NCI-H1436 treated with DMSO at 0.1 percent for 48 hours (cell line): ENCODE measurements at regions not wholly inside any gene's neighbourhood (a gene's known extent, or its start where the extent isn't known, plus 50 kb on each side); places are given as distances from the start of the nearest gene placed in this dataset.

ENCODE experiments used
- DNase-seq: peaks from one replicate; lab custom pipeline; 2025; lab: John Stamatoyannopoulos, UW

DNA sequence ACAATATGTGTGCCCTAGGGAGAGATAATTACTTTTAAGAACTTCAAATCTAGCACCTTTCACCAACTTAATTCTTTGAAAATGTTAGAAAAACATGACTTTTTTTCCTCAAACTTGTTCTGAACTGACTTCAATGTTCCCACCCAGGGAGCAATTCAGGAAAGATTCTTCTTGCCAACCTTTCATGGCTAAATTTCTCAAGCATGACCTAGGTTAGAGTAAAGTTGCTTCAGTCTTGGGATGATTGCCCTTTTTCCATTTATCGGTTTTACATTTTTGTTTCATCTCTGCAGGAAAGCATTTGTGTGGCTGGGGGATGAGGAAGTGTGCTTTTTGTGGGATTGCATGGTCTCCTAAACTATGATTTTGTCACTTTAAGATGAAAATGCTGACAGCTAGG lies 647.7 kb downstream of the LTN1 start:
- DNase-seq = no peak

DNA sequence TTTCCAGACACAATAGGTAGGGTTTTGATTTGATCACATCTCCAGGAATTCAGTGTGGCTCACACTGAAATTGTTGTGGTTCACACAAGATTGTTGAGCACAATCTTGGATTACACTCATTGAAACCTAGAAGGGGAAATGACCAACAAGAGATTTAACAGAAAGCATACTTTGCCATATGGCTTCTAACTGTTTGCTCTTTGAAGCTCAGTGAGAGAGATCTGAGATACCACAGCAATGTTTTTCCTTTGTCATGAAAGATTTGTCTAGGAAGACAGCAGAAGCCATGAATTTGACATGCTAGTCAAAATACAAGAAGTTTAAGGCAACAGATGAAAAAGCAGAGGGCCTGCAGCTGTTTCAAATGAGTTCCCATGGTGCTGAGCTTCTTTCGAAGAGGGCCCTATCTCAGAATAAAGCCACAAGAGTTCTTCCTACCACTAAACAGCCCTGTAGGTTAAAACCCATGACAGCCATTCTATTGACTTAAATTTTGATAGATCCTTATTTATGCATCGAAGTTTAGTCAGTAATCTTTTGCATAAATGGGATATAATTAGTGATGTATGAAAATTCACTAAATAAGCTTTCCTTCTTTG lies 650.4 kb downstream of the LTN1 start:
- DNase-seq = no peak

DNA sequence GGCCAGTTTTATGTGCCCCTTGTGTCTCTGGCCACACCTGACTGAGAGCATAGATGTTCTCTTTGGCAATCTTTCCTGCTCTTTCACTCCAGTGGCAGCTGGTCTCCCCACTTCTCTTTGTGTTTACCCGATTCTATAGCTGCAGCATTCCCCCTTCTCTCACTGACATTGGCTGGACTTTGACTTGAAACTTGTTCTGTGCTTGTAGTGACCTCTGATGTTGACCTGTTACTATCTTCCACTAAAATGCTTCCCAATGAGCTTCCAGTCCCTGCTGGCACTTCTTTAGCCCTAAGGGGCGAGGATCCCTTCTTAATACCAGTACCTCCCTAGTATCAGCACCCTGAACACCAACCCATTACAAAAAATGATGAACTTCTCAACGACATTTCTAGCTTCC lies 653.3 kb downstream of the LTN1 start:
- no peak for DNase-seq

DNA sequence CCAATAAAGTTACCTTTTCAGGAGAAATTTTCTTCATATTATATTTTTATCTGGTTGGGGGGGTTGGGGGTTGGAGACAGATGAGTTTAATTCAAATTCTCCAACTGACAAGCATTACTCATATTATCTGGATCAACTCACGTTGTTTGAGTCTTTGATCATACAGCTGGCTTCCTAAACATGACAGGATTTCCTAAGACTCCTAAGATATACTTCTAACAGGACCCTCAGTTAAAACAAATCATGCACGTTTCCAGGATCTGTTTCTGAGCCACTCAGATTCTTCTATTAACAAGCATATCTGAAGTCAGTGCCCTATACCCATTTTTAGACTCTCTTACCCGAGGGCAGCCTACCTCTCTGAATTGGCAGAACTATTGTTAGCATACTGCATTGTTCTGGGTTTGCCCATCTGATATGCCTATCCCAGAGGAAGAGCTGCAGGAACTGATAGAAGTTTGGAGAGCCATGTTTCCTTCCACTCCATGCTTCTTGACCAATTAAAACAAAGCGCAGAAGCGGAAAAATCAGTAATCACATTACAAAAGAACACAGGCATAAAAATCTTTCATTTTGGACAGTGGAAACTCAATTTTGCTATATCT lies 653.9 kb downstream of the LTN1 start:
- DNase-seq = no peak

DNA sequence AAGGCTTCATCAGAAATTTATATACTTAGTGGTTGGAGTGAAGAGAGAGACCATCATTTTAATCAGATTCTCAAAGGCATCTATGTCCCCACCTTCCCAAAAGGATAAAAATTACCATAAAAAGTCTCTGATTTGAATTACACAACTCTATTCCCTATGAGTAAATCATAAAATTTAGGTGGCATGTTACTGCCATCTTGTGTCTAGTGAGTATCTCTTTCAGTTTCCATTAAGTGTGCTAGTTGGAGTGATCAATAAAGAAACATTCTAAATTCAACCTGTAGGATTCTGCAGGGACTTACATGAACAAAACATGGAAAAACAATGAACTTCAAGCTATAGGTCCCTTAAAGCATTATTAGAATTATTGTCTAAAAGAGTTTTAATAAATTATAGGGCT lies 655.4 kb downstream of the LTN1 start:
- no peak for DNase-seq

DNA sequence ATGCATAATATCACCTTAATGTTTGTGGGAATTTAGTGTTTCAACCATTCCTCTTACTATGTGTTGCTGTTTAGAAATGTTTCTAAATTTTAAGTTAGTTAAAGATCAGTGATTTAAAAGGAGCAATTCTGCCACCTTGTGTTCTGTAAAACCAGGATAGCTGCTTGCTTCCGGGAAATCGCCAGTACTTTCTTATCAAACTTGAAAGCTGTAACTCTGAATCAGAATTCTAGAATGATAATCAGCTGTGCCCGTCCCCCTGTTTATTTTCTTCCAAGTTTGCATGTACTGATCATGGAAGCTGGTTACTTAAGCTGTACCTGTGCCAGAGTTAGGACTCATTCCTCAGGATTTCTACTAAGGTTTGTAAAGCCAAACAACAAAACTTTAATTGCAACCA lies 656.4 kb downstream of the LTN1 start:
- DNase-seq = no peak

DNA sequence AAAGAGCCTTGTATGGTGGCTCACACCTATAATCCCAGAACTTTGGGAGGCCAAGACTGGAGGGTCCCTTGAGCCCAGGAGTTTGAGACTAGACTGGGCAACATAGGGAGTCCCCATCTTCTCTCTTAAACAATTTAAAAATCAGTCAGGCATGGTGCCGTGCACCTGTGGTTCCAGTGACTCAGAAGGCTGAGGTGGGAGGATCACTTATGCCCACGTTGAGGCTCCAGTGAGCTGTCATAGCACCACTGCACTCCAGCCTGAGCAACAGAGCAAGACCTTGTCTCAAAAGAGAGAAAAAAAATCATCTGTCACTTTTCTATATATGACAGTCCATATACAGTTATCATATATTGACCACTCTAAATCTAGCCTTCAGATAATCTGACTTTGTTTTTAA lies 658.3 kb downstream of the LTN1 start:
- DNase-seq = no peak

DNA sequence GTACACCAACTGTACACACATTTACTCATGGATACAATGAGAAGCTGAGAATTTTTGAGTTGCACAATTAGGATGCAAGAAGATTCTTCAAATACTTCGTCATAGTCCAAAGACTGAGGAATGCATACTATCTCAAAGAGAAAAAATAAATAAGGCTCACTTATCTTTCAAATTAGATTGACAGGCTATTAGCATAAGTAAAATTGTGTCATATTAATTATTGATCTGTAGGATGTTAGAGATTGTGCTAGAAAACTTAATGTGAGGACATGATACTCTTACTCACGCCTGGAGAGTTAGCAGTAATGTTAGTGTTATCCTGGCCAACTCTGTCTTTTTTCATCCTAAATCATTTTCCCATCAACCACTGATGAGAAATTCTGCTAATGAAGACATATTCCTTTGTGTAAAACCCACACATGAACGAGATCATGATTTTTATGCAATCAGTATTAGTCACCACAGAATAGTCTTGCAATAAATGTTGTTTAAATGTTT lies 659.0 kb downstream of the LTN1 start:
- no peak for DNase-seq

DNA sequence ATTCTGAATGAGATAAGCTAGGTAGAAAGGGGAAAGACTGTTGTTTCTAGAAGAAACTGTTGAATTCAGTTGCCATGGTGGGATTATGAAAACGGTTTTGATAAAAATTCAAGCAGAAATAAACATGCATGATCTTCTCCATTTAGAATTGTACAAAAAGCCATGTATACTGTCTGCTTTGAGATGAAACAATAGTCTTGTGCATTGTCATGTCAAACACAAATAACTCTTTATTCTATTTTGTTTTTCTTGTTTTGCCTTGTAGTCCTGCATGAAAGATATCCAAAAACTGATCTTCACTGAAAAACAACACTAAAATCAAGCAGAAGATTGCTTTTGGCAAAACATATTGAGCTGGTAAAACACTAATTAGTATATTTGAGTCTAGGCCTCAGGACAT lies 659.9 kb downstream of the LTN1 start:
- no peak for DNase-seq

DNA sequence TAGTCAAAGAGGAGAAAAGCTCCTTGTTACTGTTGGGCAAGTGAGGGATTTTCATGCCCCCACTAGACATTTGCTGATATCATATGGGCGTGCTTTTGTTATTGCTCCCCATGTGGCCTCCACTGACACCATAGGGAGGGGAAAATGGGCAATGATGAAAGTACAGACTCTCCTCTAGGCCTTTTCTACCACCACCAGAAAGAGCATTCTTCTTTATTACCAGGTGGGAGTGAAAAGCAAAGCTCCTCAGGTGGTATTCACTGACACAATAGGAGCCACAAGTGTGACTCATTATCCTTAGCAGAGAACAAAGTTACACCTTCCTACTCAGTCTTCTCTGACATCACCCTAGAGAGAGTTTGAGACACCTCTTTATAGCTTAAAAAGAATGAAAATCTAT lies 667.1 kb downstream of the LTN1 start:
- DNase-seq = no peak

DNA sequence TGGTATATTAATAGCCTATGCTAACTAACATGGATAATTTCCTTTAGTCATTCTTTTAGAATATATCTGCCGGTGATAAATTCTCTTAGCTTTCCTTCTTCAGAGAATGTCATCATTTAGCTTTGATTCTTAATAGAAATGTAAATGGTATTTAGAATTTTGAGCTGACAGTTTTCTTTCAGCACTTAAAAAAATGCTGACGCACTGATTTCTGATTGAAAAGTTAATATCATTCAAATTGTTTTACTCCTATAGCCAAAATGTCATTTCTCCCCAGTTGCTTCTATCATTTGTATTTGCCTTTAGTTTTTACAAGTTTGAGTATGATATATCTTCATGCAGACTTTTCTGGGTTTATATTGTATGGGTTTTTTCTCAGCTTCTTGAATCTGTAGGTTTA lies 668.0 kb downstream of the LTN1 start:
- DNase-seq = no peak

DNA sequence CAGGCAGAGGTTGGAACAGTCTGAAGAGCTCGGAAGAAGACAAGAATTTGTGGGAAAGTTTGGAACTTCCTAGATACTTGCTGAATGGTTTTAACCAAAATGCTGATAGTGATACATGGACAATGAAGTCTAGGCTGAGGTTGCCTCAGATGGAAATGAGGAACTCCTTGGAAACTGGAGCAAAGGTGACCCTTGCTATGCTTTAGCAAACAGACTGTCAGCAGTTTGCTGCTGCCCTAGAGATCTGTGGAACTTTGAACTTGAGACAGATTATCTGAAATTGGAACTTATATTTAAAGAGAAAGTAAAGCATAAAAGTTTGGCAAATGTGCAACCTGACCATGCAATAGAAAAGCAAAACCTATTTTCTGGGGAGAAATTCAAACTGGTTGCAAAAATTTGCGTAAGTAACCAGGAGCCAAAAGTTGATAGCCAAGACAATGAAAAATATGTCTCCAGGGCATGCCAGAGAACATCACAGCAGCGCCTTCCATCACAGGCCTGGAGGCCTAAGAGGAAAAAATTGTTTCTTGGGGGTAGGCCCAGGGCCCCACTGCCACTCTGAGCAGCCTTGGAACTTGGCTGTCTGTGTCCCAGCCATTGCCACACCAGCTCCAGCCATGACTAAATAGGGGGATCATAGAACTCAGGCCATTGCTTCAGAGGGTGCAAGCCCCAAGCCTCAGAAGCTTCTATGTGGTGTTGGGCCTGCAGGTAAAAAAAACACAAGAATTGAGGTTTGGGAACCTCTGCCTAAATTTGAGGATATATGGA lies 675.3 kb downstream of the LTN1 start:
- DNase-seq = no peak

DNA sequence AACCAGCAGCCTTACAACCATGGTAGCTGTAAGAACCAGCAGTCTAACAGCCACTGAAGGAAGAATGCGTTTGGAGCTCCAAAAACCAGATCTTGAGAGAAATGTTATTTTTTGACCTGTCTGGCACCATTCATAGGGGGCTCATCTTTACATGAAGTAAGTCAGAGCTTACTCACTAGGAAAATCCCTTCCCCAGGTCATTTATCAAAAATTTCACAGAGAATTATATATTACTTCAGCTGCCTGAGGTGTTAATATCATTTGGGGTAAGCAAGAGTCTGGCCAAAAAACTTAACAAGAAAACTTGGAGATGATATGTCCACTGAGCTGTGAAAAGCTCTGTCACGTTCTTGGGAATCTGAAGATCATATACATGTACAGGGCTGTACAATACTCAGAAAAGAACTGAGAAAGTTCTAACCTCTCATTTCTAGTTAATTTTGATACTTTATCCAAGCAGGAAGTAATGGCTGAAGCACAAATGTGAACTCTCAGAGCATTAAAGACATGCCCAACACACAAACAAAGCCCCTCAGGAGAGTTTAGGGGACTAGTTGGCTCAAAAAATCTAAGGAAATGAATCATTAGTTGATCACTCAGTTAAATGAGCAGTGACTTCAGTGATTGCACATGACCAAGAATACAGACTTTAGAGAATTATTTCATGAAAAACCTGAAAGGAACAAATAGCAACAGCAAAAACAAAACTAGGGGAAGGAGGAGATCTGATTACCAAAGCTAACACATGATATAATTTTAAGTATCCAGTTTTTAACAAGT lies 681.1 kb downstream of the LTN1 start:
- DNase-seq = no peak

DNA sequence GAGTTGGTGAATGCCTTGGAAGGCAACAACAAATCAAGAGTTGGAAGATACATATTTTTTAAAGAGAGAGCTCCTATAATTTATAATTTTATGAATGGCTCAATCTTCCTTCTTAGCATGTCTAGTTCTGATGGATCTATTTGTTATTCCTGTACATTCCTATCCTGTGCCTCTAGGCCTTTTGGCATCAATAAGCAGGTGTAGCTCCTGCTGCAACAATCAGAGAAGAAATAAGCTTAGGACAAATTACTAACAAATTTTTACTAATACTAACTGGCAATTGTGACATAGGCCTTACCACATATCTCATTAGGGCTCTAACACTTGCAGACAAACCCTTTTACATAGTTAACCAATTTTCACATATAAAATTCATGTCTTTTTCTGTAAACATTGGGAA lies 682.0 kb downstream of the LTN1 start:
- no peak for DNase-seq

DNA sequence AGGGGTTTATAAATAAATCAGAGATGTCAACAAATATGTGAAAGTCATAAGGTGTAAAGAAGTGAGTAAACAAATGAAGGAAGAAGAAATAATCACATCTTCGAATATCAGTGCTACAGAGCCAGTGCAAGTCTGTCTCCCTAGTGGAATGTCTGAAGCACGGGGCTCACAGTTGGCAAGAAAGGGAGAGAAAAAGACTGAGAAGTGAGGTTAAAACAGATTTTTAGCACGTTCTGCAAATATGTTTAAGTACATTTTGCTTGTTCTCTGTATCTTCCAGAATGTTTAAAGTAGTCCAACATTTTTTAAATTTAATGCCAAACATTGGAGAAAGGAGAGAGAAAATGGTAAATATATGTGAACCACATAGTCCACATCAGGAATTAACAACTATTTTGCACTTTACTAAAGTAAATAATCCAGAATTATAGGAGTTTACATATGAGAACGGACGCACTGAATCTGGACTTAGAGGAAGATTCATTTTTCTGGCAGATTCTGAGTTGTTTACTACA lies 682.4 kb downstream of the LTN1 start:
- no peak for DNase-seq

DNA sequence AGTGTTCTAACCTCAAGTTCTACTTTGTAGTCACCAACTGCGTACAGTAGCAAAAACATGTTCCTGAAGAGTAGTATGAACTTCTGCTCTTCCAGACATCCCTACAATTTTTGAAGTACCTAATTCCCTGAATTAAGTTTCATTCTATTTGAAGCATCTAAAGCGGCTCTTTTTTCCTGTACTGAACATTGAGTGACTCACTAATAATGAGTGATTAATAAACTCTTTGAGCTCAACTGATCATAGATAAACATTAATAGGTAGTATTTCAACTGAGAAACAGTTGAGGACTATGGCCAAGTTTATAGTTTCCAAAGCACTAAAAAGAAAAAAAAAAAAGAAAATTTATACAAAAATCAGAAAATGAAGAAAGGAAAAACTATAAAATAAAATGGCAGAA lies 683.1 kb downstream of the LTN1 start:
- no peak for DNase-seq

DNA sequence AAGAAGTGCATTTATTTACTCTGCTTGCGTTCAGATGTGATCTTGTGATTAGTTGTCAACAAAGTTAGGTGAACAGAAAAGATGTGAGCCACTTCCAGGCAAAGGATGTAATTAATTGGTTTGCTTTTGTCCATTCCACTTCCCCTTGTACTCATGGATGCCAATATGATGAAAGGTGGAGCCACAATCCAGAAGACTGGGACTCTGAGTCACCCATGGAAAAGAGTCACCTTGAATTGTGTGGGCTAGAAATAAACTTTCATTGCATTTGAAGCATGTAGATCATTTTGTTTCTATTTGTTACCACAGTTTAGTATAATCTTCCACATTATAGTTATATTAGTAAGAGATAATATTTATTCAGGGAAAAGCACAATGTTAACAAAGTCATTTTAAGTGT lies 684.2 kb downstream of the LTN1 start:
- no peak for DNase-seq

DNA sequence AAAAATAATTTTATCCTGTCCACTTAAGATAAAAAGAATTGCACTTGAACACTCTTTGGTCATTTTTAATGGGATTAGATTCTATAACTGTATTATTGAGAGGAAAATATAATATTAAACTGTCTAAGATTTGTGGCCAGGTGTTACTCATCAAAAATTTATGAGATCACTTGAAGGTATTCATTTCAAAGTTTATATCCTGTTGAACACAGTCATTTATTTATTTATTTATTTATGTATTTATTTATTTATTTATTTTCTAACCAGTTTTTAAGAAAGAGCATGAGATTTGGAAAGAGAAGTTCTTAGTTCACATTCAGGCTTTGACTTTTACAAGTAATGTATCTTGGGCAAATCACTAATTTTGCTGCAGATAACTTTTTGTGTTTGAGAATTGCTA lies 692.7 kb downstream of the LTN1 start:
- no peak for DNase-seq

DNA sequence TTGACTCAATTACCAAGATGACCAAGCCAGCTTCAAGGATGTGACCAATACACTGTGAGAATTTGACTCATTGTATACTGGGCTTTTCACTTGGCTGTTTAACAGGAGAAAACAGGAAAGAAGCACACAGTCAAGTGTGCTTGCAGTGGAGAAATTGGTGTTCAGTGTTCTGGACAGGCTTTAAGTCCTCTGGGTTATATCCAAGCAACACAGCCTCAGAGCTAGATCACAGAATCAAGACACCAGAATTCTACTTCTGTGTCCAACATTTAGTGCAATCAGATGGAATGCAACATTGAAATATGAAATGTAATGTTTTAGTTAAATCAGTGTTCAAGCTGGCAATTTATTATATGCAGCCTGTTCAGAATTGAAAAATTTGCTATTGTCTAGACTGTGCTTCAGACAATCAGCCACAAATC lies 694.4 kb downstream of the LTN1 start:
- no peak for DNase-seq

DNA sequence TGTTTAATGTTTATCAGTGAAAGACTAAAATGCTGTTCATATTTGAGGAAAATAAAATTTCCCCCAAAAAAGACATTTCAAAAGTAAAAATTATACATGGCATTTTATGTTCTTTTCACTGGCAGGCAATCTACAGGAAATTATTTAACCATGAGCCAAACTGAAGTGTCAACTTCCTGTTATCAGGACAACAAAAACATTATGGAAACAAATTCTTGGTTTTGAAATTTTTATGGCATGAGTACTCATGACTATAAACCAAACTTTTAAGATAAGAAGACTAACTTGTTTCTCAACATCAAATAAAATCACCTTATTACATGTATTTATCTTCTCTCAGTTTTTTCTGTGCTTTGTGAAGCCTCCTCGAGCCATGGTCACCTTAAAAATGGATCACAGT lies 698.6 kb downstream of the LTN1 start:
- no peak for DNase-seq

DNA sequence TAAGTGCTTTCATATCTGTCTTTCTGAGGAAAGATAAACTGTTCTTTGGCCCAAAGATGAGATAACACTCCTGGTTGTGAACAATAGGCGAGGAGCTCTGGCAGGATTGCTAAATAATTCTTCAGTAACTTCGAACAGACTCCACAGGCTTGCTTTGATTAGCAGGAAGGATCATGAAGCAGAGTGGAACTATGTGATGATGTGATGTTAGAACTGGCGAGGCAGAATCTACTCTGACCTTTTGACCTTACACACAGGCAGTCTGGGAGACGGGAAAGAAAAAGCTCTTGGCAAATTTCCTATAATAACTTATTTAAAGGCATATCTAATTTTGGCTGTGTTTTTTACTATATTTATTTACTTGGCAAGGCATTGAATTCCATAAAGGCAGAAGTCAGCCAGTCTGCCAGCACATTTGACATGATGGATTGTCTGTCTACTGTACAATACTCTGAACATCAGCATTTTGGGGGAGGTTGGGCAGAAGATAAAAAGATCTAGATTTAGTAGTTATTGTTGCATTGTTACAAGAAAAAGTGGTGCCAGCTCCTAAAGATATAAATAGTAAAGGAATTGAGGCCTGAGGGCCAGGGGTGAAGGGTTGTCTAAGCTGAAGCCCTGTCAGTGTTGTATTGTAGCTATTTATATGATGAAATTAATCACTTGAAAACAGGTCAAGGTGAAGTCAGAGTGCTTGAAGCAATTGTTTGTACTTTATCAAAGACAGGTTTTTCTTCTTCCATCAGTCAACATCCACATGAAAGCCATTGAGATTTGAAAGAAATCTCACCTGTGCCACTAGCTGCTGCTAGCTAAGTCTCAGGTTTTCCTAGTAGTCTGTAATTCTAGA lies 708.8 kb downstream of the LTN1 start:
- no peak for DNase-seq

DNA sequence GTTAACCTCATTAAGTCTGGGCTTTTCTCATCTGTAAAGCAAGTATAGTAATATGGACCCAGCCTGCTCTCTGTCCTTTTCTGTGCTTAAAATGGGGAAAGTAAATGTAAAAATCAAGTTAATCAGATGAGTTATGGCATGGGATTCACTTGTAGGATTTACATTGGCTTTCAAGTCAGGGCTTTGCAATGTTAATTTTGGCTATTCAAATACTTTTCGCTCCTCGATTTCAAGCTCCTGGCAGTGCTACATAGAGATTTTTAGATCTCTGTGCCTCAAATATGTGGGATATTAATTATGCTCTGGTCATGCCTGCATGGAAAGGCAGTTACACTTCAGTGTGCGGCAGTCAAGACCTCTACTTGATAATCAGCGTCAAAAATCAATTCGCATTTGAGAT lies 709.8 kb downstream of the LTN1 start:
- DNase-seq = no peak
